GM23248 (cell line): ENCODE measurements at regions not wholly inside any gene's neighbourhood (a gene's known extent, or its start where the extent isn't known, plus 50 kb on each side); places are given as distances from the start of the nearest gene placed in this dataset.

Source experiments
- EZH2 ChIP-seq: fragments of 200-600 bp; sonication (generic); IDR thresholded peaks from 2 replicates; pipeline ENCODE4 v1.6.1; 2018; ENCODE audit warnings: antibody characterized with exemption, mild to moderate bottlenecking; ENCODE audit not compliant: insufficient read depth, poor library complexity, severe bottlenecking
- EZH2phosphoT487 ChIP-seq: fragments of 200-600 bp; sonication (generic); IDR thresholded peaks from 2 replicates; pipeline ENCODE4 v1.6.1; 2018; ENCODE audit warnings: antibody characterized with exemption, moderate library complexity, mild to moderate bottlenecking, low read depth; ENCODE audit not compliant: insufficient read depth

- TF ChIP-seq EZH2phosphoT487 (no peak), EZH2 (no peak)
Measured at GRCh38 chr5:74502479-74502950, 138.0 kb downstream of the ENC1 start.
